A673 (cell line): ENCODE measurements at regions not wholly inside any gene's neighbourhood (a gene's known extent, or its start where the extent isn't known, plus 50 kb on each side); places are given as distances from the start of the nearest gene placed in this dataset.

Experiments
- BruUV-seq: library from RNA; stranded (reverse); fragments of 400-500 nt; replicated peaks from 2 replicates; lab custom pipeline; 2021; lab: Mats Ljungman, UMichigan
- CTCF ChIA-PET: fragments of 300-600 bp; sonication (Branson Sonifier 250); formaldehyde crosslinking; loops from one replicate; lab custom pipeline; 2022; ENCODE audit warnings: antibody characterized with exemption; lab: Charles Lee
- POLR2A ChIA-PET: fragments of 300-600 bp; sonication (Branson Sonifier 250); formaldehyde crosslinking; loops from one replicate; lab custom pipeline; 2022; ENCODE audit warnings: antibody characterized with exemption; ENCODE audit not compliant: low non-redundant PET; lab: Charles Lee
- DNase-seq: peaks from one replicate; pipeline ENCODE4 v3.0.0-alpha.2; 2015; ENCODE audit warnings: low spot score
- H3K27ac ChIP-seq: fragments of 200-600 bp; sonication (generic); 2 replicates; pipeline ENCODE4 v1.5.1; 2016; ENCODE audit warnings: mixed run types, low read depth, mild to moderate bottlenecking, mixed read lengths, antibody characterized with exemption, low read length; ENCODE audit not compliant: poor library complexity, severe bottlenecking
- H3K27me3 ChIP-seq: fragments of 200-600 bp; sonication (generic); replicated peaks from 2 replicates; pipeline ENCODE4 v1.6.1; 2017; ENCODE audit warnings: mixed run types, low read depth, mild to moderate bottlenecking, mixed read lengths, antibody characterized with exemption, low read length; ENCODE audit not compliant: insufficient read depth, poor library complexity
- H3K36me3 ChIP-seq: fragments of 200-600 bp; sonication (generic); 2 replicates; pipeline ENCODE4 v1.6.1; 2016; ENCODE audit warnings: mixed run types, mild to moderate bottlenecking, mixed read lengths, antibody characterized with exemption, low read length; ENCODE audit not compliant: insufficient read depth, poor library complexity, severe bottlenecking
- H3K4me1 ChIP-seq: fragments of 200-600 bp; sonication (generic); 2 replicates; pipeline ENCODE4 v1.6.1; 2017; ENCODE audit warnings: mixed run types, mild to moderate bottlenecking, mixed read lengths, antibody characterized with exemption, low read length; ENCODE audit not compliant: insufficient read depth, poor library complexity, severe bottlenecking
- H3K4me3 ChIP-seq: fragments of 200-600 bp; sonication (generic); 2 replicates; pipeline ENCODE4 v1.5.1; 2016; ENCODE audit warnings: low read depth, mixed run types, mild to moderate bottlenecking, mixed read lengths, low read length; ENCODE audit not compliant: poor library complexity, severe bottlenecking
- H3K9me3 ChIP-seq: fragments of 200-600 bp; sonication (generic); 2 replicates; pipeline ENCODE4 v1.6.1; 2016; ENCODE audit warnings: mixed run types, low read depth, mild to moderate bottlenecking, mixed read lengths, antibody characterized with exemption, low read length; ENCODE audit not compliant: poor library complexity, severe bottlenecking
- CTCF ChIP-seq: fragments of 300-800, 200-600 bp; sonication (generic); conservative IDR thresholded peaks from 2 replicates; pipeline ENCODE4 v1.5.1; 2017; ENCODE audit warnings: low read depth, mild to moderate bottlenecking, antibody characterized with exemption, low read length, moderate library complexity, mixed read lengths
- EZH2 ChIP-seq: fragments of 200-600 bp; sonication (generic); IDR thresholded peaks from 2 replicates; pipeline ENCODE4 v1.6.1; 2017; ENCODE audit warnings: borderline replicate concordance, low read depth, mild to moderate bottlenecking, mixed read lengths, antibody characterized with exemption, low read length; ENCODE audit not compliant: poor library complexity, severe bottlenecking
- intact Hi-C: fragments of 100-400 bp; cut with micrococcal nuclease; formaldehyde crosslinking; loops from one replicate; pipeline ENCODE4 v1.10.0; 2022; ENCODE audit not compliant: unreplicated experiment

GRCh38 chr9:86521977-86522376 is 167.8 kb upstream of the TUT7 start:
- H3K4me1 ChIP-seq: peaks cover 31% of the 10 kb centered on the region
- no peaks in the 10 kb centered on the region for H3K36me3 ChIP-seq
- CTCF ChIA-PET: no interaction called here
- TF ChIP-seq CTCF (no peak), EZH2 (no peak)
- no peaks in the 10 kb centered on the region for H3K27me3 ChIP-seq
- POLR2A ChIA-PET: no interaction called here
- BruUV-seq: no TSS peak
- H3K27ac ChIP-seq: no peak overlapping the region
- intact Hi-C loops: no loop called here
- no peak overlapping the region for H3K4me3 ChIP-seq
- H3K9me3 ChIP-seq: no peaks in the 10 kb centered on the region
- DNase-seq: no peak

GRCh38 chr9:86521322-86521721 is 167.1 kb upstream of the TUT7 start:
- no peaks in the 10 kb centered on the region for H3K36me3 ChIP-seq
- no peaks in the 10 kb centered on the region for H3K27me3 ChIP-seq
- peaks cover 26% of the 10 kb centered on the region for H3K4me1 ChIP-seq
- no peak overlapping the region for H3K27ac ChIP-seq
- no peak for DNase-seq
- BruUV-seq: no TSS peak
- intact Hi-C loops: no loop called here
- no peaks in the 10 kb centered on the region for H3K9me3 ChIP-seq
- TF ChIP-seq EZH2: no peak
- POLR2A ChIA-PET: no interaction called here
- CTCF ChIA-PET: no interaction called here
- H3K4me3 ChIP-seq: no peak overlapping the region

- TF ChIP-seq CTCF (no peak), EZH2 (no peak)
- Histone ChIP-seq H3K27ac (no peak overlapping the region), H3K4me1 (peaks cover 5% of the 10 kb centered on the region), H3K36me3 (no peaks in the 10 kb centered on the region), H3K27me3 (no peaks in the 10 kb centered on the region), H3K4me3 (no peak overlapping the region), H3K9me3 (no peaks in the 10 kb centered on the region)
- CTCF ChIA-PET: no interaction called here
- no TSS peak for BruUV-seq
- intact Hi-C loops: no loop called here
- peak; percentile 22 for DNase-seq
- POLR2A ChIA-PET: no interaction called here
Measured at GRCh38 chr9:86519066-86519615, 164.9 kb upstream of the TUT7 start.

- CTCF ChIA-PET: no interaction called here
- intact Hi-C loops: no loop called here
- H3K4me1 ChIP-seq: peaks cover 4% of the 10 kb centered on the region
- BruUV-seq: no TSS peak
- POLR2A ChIA-PET: no interaction called here
- no peaks in the 10 kb centered on the region for H3K9me3 ChIP-seq
- TF ChIP-seq EZH2: no peak
- TF ChIP-seq CTCF: no peak
- no peaks in the 10 kb centered on the region for H3K27me3 ChIP-seq
- H3K36me3 ChIP-seq: no peaks in the 10 kb centered on the region
- no peak overlapping the region for H3K27ac ChIP-seq
- no peak for DNase-seq
- H3K4me3 ChIP-seq: no peak overlapping the region
Measured at GRCh38 chr9:86517475-86517874, 163.3 kb upstream of the TUT7 start.
